ENCODE measurements at regions not wholly inside any gene's neighbourhood (a gene's known extent, or its start where the extent isn't known, plus 50 kb on each side); places are given as distances from the start of the nearest gene placed in this dataset.

DNA sequence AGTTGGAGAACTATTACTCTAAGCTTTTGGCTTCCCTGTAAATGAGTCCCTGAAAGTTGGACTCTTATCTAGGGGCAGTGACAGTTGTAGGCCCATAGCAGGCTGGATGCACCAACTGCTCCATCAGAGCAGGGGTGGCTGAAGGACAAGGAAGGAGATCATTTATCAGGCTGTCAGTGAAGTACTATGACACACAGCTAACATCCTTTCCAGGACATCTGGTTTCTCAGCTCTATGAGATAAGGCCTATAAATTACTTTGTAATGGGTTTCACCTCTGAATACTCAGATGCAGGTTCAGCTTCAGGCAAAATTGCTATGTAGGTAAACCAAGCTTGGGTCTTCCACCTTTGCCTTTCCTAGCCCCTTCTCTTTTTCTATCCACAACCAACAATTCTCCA is 468.5 kb downstream of the KIF16B start:
- H3K27ac Mint-ChIP-seq: no peak overlapping the region
- H3K9me3 Mint-ChIP-seq (ENCODE audit: low read depth): peaks cover 1% of the 10 kb centered on the region
- H3K4me1 Mint-ChIP-seq (ENCODE audit: low read depth): peaks cover 17% of the 10 kb centered on the region
- no peak for DNase-seq (ENCODE audit: low spot score, unreplicated experiment)
- H3K27me3 Mint-ChIP-seq: no peaks in the 10 kb centered on the region
- no peaks in the 10 kb centered on the region for H3K36me3 Mint-ChIP-seq (ENCODE audit: insufficient read depth)
- H3K4me3 Mint-ChIP-seq (ENCODE audit: low read depth): no peak overlapping the region
- TF ChIP-seq, protein P1, sequence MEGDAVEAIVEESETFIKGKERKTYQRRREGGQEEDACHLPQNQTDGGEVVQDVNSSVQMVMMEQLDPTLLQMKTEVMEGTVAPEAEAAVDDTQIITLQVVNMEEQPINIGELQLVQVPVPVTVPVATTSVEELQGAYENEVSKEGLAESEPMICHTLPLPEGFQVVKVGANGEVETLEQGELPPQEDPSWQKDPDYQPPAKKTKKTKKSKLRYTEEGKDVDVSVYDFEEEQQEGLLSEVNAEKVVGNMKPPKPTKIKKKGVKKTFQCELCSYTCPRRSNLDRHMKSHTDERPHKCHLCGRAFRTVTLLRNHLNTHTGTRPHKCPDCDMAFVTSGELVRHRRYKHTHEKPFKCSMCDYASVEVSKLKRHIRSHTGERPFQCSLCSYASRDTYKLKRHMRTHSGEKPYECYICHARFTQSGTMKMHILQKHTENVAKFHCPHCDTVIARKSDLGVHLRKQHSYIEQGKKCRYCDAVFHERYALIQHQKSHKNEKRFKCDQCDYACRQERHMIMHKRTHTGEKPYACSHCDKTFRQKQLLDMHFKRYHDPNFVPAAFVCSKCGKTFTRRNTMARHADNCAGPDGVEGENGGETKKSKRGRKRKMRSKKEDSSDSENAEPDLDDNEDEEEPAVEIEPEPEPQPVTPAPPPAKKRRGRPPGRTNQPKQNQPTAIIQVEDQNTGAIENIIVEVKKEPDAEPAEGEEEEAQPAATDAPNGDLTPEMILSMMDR (IDR thresholded peaks at IDR 0.05; ENCODE audit: unreplicated experiment): no peak

All from progenitor cell of endocrine pancreas (in vitro differentiated cells).